ENCODE measurements at regions not wholly inside any gene's neighbourhood (a gene's known extent, or its start where the extent isn't known, plus 50 kb on each side); places are given as distances from the start of the nearest gene placed in this dataset.

DNA sequence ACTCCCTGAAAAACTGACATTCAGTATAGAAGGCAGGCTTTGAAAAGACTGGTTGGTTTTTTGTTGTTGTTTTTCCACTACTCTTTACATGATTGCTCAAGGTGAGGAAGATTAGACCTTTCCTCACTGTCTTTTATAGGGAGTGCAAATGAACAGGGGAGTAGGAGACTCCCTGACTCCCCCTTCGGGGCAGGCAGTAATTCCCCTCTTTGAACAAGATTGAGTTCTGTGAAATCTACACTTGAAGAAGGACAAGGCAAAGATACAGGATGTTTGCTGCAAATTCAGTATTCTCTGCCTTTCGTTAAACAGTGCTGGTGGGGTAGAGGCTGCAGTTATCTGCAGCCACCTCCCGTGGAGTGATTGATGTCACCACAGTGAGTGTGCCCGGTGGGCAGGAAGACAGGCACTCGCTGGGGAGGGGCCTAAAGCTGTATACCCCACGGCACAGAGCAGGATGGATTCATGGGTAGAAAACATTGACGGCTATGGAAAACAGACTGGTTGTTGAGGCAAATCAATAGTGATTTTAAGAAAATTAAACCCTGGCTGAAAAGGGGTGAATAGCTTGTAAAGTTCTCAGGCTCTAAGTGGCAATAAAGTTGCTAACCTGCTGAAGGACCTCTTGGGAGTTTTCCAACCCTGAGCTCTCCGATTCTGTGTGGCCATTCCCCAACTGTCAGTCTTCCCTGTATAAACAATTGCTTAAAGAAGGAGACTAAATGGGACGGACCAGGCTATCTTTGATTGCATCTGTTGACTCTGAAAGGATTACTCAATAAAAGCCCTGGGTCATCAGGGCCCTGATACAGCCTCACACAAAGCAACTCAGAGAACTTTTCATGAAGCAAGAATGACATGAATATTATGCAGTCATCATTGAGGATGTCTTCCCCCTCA, 308.3 kb downstream of the TBC1D4 start:
- no peaks in the 10 kb centered on the region for H3K27me3 ChIP-seq
- no peaks in the 10 kb centered on the region for H3K9me3 ChIP-seq
- DNase-seq, result no peak
- H3K36me3 ChIP-seq, result no peaks in the 10 kb centered on the region
- no peak overlapping the region for H3K27ac ChIP-seq
- TF ChIP-seq, protein P1, sequence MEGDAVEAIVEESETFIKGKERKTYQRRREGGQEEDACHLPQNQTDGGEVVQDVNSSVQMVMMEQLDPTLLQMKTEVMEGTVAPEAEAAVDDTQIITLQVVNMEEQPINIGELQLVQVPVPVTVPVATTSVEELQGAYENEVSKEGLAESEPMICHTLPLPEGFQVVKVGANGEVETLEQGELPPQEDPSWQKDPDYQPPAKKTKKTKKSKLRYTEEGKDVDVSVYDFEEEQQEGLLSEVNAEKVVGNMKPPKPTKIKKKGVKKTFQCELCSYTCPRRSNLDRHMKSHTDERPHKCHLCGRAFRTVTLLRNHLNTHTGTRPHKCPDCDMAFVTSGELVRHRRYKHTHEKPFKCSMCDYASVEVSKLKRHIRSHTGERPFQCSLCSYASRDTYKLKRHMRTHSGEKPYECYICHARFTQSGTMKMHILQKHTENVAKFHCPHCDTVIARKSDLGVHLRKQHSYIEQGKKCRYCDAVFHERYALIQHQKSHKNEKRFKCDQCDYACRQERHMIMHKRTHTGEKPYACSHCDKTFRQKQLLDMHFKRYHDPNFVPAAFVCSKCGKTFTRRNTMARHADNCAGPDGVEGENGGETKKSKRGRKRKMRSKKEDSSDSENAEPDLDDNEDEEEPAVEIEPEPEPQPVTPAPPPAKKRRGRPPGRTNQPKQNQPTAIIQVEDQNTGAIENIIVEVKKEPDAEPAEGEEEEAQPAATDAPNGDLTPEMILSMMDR (IDR thresholded peaks at IDR 0.05), result no peak
- no peak for TF ChIP-seq EP300 (IDR thresholded peaks at IDR 0.05; ENCODE audit: low read depth)
- TF ChIP-seq POLR2AphosphoS5 (IDR thresholded peaks at IDR 0.05), result no peak
- no peak for TF ChIP-seq POLR2A (IDR thresholded peaks at IDR 0.05)
- no peak overlapping the region for H3K4me3 ChIP-seq
- H3K4me1 ChIP-seq, result no peaks in the 10 kb centered on the region
- 22 to 44% methylated on average over 8 to 9 of the region's 9 CpGs for WGBS, 2 donors (ENCODE audit: low coverage in 1 of 2)
- in situ Hi-C loops (cut with MboI; ENCODE audit: low pct_ligation_motif_present in 1 of 4, low pct_unique_long_range_greater_than_20kb in 1 of 4, low sequenced_read_pairs in 3 of 4), result no loop called here
- intact Hi-C loops (cut with DNase I; ENCODE audit: low total_unique reads), result no loop called here

GRCh38 chr13:75170311-75170710, 311.7 kb downstream of the TBC1D4 start:
- in situ Hi-C loops (cut with MboI; ENCODE audit: low pct_ligation_motif_present in 1 of 4, low pct_unique_long_range_greater_than_20kb in 1 of 4, low sequenced_read_pairs in 3 of 4), result no loop called here
- H3K9me3 ChIP-seq, result no peaks in the 10 kb centered on the region
- H3K4me1 ChIP-seq, result no peaks in the 10 kb centered on the region
- H3K4me3 ChIP-seq, result no peak overlapping the region
- no peak overlapping the region for H3K27ac ChIP-seq
- H3K27me3 ChIP-seq, result no peaks in the 10 kb centered on the region
- intact Hi-C loops (cut with DNase I; ENCODE audit: low total_unique reads), result no loop called here
- TF ChIP-seq EP300 (IDR thresholded peaks at IDR 0.05; ENCODE audit: low read depth) (no peak), POLR2AphosphoS5 (IDR thresholded peaks at IDR 0.05) (no peak), POLR2A (IDR thresholded peaks at IDR 0.05) (no peak)
- TF ChIP-seq, protein P1 (IDR thresholded peaks at IDR 0.05), result no peak
- WGBS, 2 donors (ENCODE audit: low coverage in 1 of 2), result 57 to 63% methylated on average over 2 to 3 of the region's 3 CpGs
- H3K36me3 ChIP-seq, result no peaks in the 10 kb centered on the region
- DNase-seq, result no peak

- no peaks in the 10 kb centered on the region for H3K36me3 ChIP-seq
- no peak overlapping the region for H3K4me3 ChIP-seq
- H3K27ac ChIP-seq, result no peak overlapping the region
- no peaks in the 10 kb centered on the region for H3K9me3 ChIP-seq
- H3K27me3 ChIP-seq, result no peaks in the 10 kb centered on the region
- WGBS, 2 donors (ENCODE audit: low coverage in 1 of 2), result 54 to 67% methylated on average over 3 to 4 of the region's 4 CpGs
- in situ Hi-C loops (cut with MboI; ENCODE audit: low pct_ligation_motif_present in 1 of 4, low pct_unique_long_range_greater_than_20kb in 1 of 4, low sequenced_read_pairs in 3 of 4) (no loop called here), intact Hi-C loops (cut with DNase I; ENCODE audit: low total_unique reads) (no loop called here)
- TF ChIP-seq POLR2AphosphoS5 (IDR thresholded peaks at IDR 0.05) (no peak), POLR2A (IDR thresholded peaks at IDR 0.05) (no peak), EP300 (IDR thresholded peaks at IDR 0.05; ENCODE audit: low read depth) (no peak)
- TF ChIP-seq, protein P1 (IDR thresholded peaks at IDR 0.05), result no peak
- H3K4me1 ChIP-seq, result no peaks in the 10 kb centered on the region
- no peak for DNase-seq
Measured at GRCh38 chr13:75165543-75166230, 316.3 kb downstream of the TBC1D4 start.

GRCh38 chr13:75161804-75162203, 320.2 kb downstream of the TBC1D4 start:
- no peak overlapping the region for H3K27ac ChIP-seq
- TF ChIP-seq POLR2AphosphoS5 (IDR thresholded peaks at IDR 0.05), result no peak
- no peak for TF ChIP-seq POLR2A (IDR thresholded peaks at IDR 0.05)
- TF ChIP-seq EP300 (IDR thresholded peaks at IDR 0.05; ENCODE audit: low read depth), result no peak
- TF ChIP-seq, protein P1 (IDR thresholded peaks at IDR 0.05), result no peak
- in situ Hi-C loops (cut with MboI; ENCODE audit: low pct_ligation_motif_present in 1 of 4, low pct_unique_long_range_greater_than_20kb in 1 of 4, low sequenced_read_pairs in 3 of 4), result no loop called here
- no peaks in the 10 kb centered on the region for H3K36me3 ChIP-seq
- intact Hi-C loops (cut with DNase I; ENCODE audit: low total_unique reads), result no loop called here
- no peaks in the 10 kb centered on the region for H3K27me3 ChIP-seq
- no peaks in the 10 kb centered on the region for H3K4me1 ChIP-seq
- DNase-seq, result no peak
- H3K9me3 ChIP-seq, result no peaks in the 10 kb centered on the region
- whole genome bisulfite sequencing, 2 donors (ENCODE audit: low coverage in 1 of 2), result 74 to 75% methylated on average over 4 to 8 of the region's 8 CpGs
- no peak overlapping the region for H3K4me3 ChIP-seq
